CD4-positive, alpha-beta memory T cell (primary cell): ENCODE measurements at regions not wholly inside any gene's neighbourhood (a gene's known extent, or its start where the extent isn't known, plus 50 kb on each side); places are given as distances from the start of the nearest gene placed in this dataset.

Source experiments
- CTCF ChIA-PET: fragments of 350-600 bp; sonication (Branson Sonifier 250); formaldehyde crosslinking; loops from one replicate; lab custom pipeline; 2021; ENCODE audit warnings: inconsistent platforms; ENCODE audit not compliant: partially characterized antibody; lab: Charles Lee
- POLR2A ChIA-PET: fragments of 350-600 bp; sonication (Branson Sonifier 250); formaldehyde crosslinking; loops from one replicate; lab custom pipeline; 2021; ENCODE audit not compliant: partially characterized antibody; lab: Charles Lee
- DNase-seq, 5 donors: peaks; one replicate each; pipeline versions ENCODE4 v3.0.0 to v3.0.0-alpha.2; 2020 to 2022; ENCODE audit warnings: mixed read lengths in 1 of 5
- H3K27ac ChIP-seq: one replicate; pipeline ENCODE4 v1.7.0; 2013; ENCODE audit warnings: low read depth, low read length
- H3K27me3 ChIP-seq: 2 replicates; pipeline ENCODE4 v1.7.0; 2013; ENCODE audit warnings: mild to moderate bottlenecking, low read length, moderate library complexity; ENCODE audit not compliant: insufficient read depth
- H3K36me3 ChIP-seq: 2 replicates; pipeline ENCODE4 v1.7.0; 2013; ENCODE audit warnings: mild to moderate bottlenecking, low read length, moderate library complexity; ENCODE audit not compliant: insufficient read depth
- H3K4me1 ChIP-seq: 2 replicates; pipeline ENCODE4 v1.7.0; 2013; ENCODE audit warnings: mild to moderate bottlenecking, low read length, moderate library complexity; ENCODE audit not compliant: insufficient read depth
- H3K4me3 ChIP-seq, 2 donors: one replicate each; pipeline ENCODE4 v1.7.0; 2013; ENCODE audit warnings: low read length in 2 of 2, mild to moderate bottlenecking in 1 of 2
- H3K9me3 ChIP-seq, 2 donors: one replicate each; pipeline ENCODE4 v1.7.0; 2013; ENCODE audit warnings: low read length in 2 of 2, control low read depth in 1 of 2; ENCODE audit not compliant: control insufficient read depth in 1 of 2
- H3K27ac Mint-ChIP-seq, 7 donors: one replicate each; pipeline ENCODE4 v1.8.0; 2020 to 2021; ENCODE audit warnings: mixed read lengths in 7 of 7, mild to moderate bottlenecking in 6 of 7, inconsistent platforms in 3 of 7, moderate library complexity in 3 of 7
- H3K27me3 Mint-ChIP-seq, 2 donors: one replicate each; pipeline ENCODE4 v1.8.0; 2020 to 2021; ENCODE audit warnings: mixed read lengths in 2 of 2
- H3K36me3 Mint-ChIP-seq, 2 donors: one replicate each; pipeline ENCODE4 v1.8.0; 2020 to 2021; ENCODE audit warnings: mixed read lengths in 2 of 2, inconsistent platforms in 1 of 2, mild to moderate bottlenecking in 1 of 2
- H3K4me1 Mint-ChIP-seq, 4 donors: one replicate each; pipeline ENCODE4 v1.8.0; 2020 to 2021; ENCODE audit warnings: mixed read lengths in 4 of 4, mild to moderate bottlenecking in 1 of 4
- H3K4me3 Mint-ChIP-seq, 8 donors: one replicate each; pipeline ENCODE4 v1.8.0; 2020 to 2021; ENCODE audit warnings: mixed read lengths in 8 of 8, mild to moderate bottlenecking in 7 of 8, moderate library complexity in 6 of 8, inconsistent platforms in 3 of 8
- H3K9me3 Mint-ChIP-seq, 8 donors: one replicate each; pipeline ENCODE4 v1.8.0; 2020 to 2021; ENCODE audit warnings: mixed read lengths in 8 of 8, mild to moderate bottlenecking in 5 of 8, inconsistent platforms in 3 of 8, moderate library complexity in 1 of 8
- intact Hi-C: fragments of 100-400 bp; cut with micrococcal nuclease; formaldehyde crosslinking; loops from one replicate; pipeline ENCODE4 v1.15.1; 2023

DNA sequence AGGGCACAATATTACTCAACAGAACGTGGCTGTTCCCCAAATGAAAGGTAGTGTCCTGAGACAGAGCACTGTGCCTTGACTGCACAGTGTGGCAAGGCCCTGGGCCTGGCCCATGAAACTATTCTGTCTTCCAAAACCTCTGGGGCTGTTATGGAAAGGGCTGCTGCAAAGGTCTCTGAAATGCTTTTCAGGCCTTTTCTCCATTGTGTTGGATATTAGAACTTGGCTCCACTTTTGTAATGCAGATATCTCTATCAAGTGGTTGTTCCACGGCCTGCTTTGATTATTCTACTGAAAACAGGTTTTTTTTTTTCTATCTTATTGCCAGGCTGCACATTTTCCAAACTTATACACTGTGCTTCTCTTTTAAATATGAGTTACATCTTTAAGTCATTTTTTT lies 777.5 kb upstream of the TYRP1 start:
- H3K27ac ChIP-seq, result no peak overlapping the region
- Mint-ChIP-seq H3K27me3 (no peaks in the 10 kb centered on the region), H3K36me3 (peaks cover 0 to 1% of the 10 kb centered on the region in 2 donors), H3K4me3 (no peak overlapping the region), H3K27ac (no peak overlapping the region), H3K9me3 (peaks cover 4 to 49% (median 21%) of the 10 kb centered on the region in 8 donors), H3K4me1 (no peaks in the 10 kb centered on the region)
- no peaks in the 10 kb centered on the region for H3K27me3 ChIP-seq
- H3K4me1 ChIP-seq, result no peaks in the 10 kb centered on the region
- DNase-seq, result no peak
- POLR2A ChIA-PET, result no interaction called here
- no peak overlapping the region for H3K4me3 ChIP-seq
- intact Hi-C loops, result no loop called here
- H3K36me3 ChIP-seq, result no peaks in the 10 kb centered on the region
- CTCF ChIA-PET, result no interaction called here
- H3K9me3 ChIP-seq, result no peaks in the 10 kb centered on the region

- intact Hi-C loops, result no loop called here
- Histone ChIP-seq H3K4me1 (no peaks in the 10 kb centered on the region), H3K9me3 (peaks cover 0 to 4% of the 10 kb centered on the region in 2 donors), H3K27me3 (no peaks in the 10 kb centered on the region), H3K27ac (no peak overlapping the region), H3K36me3 (no peaks in the 10 kb centered on the region), H3K4me3 (no peak overlapping the region)
- Mint-ChIP-seq H3K36me3 (no peaks in the 10 kb centered on the region), H3K4me1 (no peaks in the 10 kb centered on the region), H3K27ac (no peak overlapping the region), H3K4me3 (no peak overlapping the region), H3K9me3 (peaks cover 0 to 22% (median 11%) of the 10 kb centered on the region in 8 donors), H3K27me3 (no peaks in the 10 kb centered on the region)
- CTCF ChIA-PET, result no interaction called here
- POLR2A ChIA-PET, result no interaction called here
- no peak for DNase-seq
Measured at GRCh38 chr9:11928871-11929321, 764.3 kb upstream of the TYRP1 start.

DNA sequence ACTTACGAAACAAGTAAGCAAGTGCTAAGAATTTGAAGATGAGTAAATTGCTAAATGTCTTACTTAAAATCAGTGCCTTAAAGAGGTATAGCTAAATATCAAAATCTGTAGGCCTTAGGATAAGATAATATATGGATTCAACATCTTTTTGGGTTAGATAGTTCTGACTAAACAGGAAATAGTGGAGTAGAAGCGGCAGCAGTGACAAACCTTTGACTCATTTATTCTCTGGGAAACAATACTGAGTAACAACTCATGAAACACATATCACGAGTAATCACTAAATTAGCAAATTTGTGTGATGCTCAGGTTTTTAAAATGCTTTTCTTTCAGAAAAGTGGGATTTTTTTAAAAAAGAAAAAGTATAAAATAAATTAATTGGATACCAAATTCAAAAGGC lies 762.1 kb upstream of the TYRP1 start:
- H3K9me3 Mint-ChIP-seq, result peaks cover 0 to 16% (median 8%) of the 10 kb centered on the region in 8 donors
- Histone ChIP-seq H3K9me3 (no peaks in the 10 kb centered on the region), H3K27ac (no peak overlapping the region), H3K36me3 (no peaks in the 10 kb centered on the region), H3K4me3 (no peak overlapping the region), H3K4me1 (no peaks in the 10 kb centered on the region), H3K27me3 (no peaks in the 10 kb centered on the region)
- no peak for DNase-seq
- H3K4me3 Mint-ChIP-seq, result no peak overlapping the region
- CTCF ChIA-PET, result no interaction called here
- no peaks in the 10 kb centered on the region for H3K27me3 Mint-ChIP-seq
- no peaks in the 10 kb centered on the region for H3K36me3 Mint-ChIP-seq
- intact Hi-C loops, result no loop called here
- no peaks in the 10 kb centered on the region for H3K4me1 Mint-ChIP-seq
- H3K27ac Mint-ChIP-seq, result no peak overlapping the region
- POLR2A ChIA-PET, result no interaction called here

GRCh38 chr9:11931751-11932150 lies 761.4 kb upstream of the TYRP1 start:
- H3K27me3 ChIP-seq, result no peaks in the 10 kb centered on the region
- H3K36me3 ChIP-seq, result no peaks in the 10 kb centered on the region
- POLR2A ChIA-PET, result no interaction called here
- no peaks in the 10 kb centered on the region for H3K4me1 ChIP-seq
- Mint-ChIP-seq H3K4me3 (no peak overlapping the region), H3K36me3 (no peaks in the 10 kb centered on the region), H3K27me3 (no peaks in the 10 kb centered on the region), H3K4me1 (no peaks in the 10 kb centered on the region), H3K27ac (no peak overlapping the region), H3K9me3 (peaks cover 2 to 21% (median 10%) of the 10 kb centered on the region in 8 donors)
- CTCF ChIA-PET, result no interaction called here
- H3K9me3 ChIP-seq, result no peaks in the 10 kb centered on the region
- no peak overlapping the region for H3K4me3 ChIP-seq
- intact Hi-C loops, result no loop called here
- DNase-seq, result no peak
- H3K27ac ChIP-seq, result no peak overlapping the region

- Histone ChIP-seq H3K4me3 (no peak overlapping the region), H3K4me1 (no peaks in the 10 kb centered on the region), H3K9me3 (no peaks in the 10 kb centered on the region), H3K27ac (no peak overlapping the region), H3K27me3 (no peaks in the 10 kb centered on the region), H3K36me3 (no peaks in the 10 kb centered on the region)
- no peaks in the 10 kb centered on the region for H3K27me3 Mint-ChIP-seq
- no peak overlapping the region for H3K27ac Mint-ChIP-seq
- intact Hi-C loops, result no loop called here
- peaks cover 2 to 15% (median 7%) of the 10 kb centered on the region in 8 donors for H3K9me3 Mint-ChIP-seq
- ChIA-PET POLR2A (no interaction called here), CTCF (no interaction called here)
- H3K4me3 Mint-ChIP-seq, result no peak overlapping the region
- no peak for DNase-seq
- H3K36me3 Mint-ChIP-seq, result no peaks in the 10 kb centered on the region
- no peaks in the 10 kb centered on the region for H3K4me1 Mint-ChIP-seq
Measured at GRCh38 chr9:11933926-11934325, 759.3 kb upstream of the TYRP1 start.

DNA sequence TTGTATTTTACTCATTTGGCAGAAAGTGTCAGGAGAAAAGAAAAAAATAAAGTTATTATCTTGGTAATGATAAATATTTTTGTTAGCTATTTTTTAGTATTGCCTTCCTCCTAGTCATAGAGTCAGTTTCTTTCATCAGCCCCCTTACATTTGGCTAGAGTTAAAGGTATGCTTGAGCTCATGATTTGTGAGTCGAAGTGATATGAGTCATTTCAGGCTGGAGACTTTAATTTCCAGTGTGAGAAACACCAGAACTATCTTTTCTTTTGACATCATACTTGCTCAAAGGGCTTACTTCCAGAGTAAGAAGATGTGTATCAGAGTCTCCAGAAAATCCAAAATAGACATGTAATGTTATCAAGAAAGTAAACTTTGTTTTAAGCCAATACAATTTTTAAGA lies 746.7 kb upstream of the TYRP1 start:
- Mint-ChIP-seq H3K4me3 (no peak overlapping the region), H3K4me1 (no peaks in the 10 kb centered on the region), H3K36me3 (no peaks in the 10 kb centered on the region), H3K9me3 (peaks cover 0 to 41% (median 23%) of the 10 kb centered on the region in 8 donors), H3K27ac (no peak overlapping the region), H3K27me3 (no peaks in the 10 kb centered on the region)
- no peak for DNase-seq
- intact Hi-C loops, result no loop called here
- Histone ChIP-seq H3K4me3 (no peak overlapping the region), H3K27ac (no peak overlapping the region), H3K36me3 (no peaks in the 10 kb centered on the region), H3K27me3 (no peaks in the 10 kb centered on the region), H3K4me1 (no peaks in the 10 kb centered on the region), H3K9me3 (no peaks in the 10 kb centered on the region)
- ChIA-PET POLR2A (no interaction called here), CTCF (no interaction called here)

DNA sequence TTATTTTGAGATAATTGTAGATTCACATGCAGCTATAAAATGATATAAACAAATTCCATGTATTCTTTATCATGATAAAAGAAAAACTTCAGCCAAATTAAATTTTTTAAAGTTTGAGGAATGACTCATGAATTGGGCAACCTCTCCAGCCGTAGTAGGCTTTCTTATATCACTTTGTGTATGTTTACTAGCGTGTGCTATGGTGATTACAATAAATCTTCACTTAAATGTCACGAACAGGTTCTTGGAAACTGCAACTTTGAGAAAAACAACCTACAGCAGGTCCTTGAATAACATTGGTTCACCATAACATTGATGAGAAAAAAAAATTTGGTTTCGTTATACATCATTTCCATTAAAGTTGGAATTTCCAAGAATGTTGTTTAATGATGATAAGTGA lies 730.9 kb upstream of the TYRP1 start:
- CTCF ChIA-PET, result no interaction called here
- Mint-ChIP-seq H3K9me3 (peaks cover 0 to 22% (median 14%) of the 10 kb centered on the region in 8 donors), H3K4me3 (no peak overlapping the region), H3K4me1 (no peaks in the 10 kb centered on the region), H3K27me3 (no peaks in the 10 kb centered on the region), H3K36me3 (no peaks in the 10 kb centered on the region), H3K27ac (no peak overlapping the region)
- Histone ChIP-seq H3K27me3 (no peaks in the 10 kb centered on the region), H3K27ac (no peak overlapping the region), H3K36me3 (no peaks in the 10 kb centered on the region), H3K4me1 (no peaks in the 10 kb centered on the region), H3K9me3 (no peaks in the 10 kb centered on the region), H3K4me3 (no peak overlapping the region)
- POLR2A ChIA-PET, result no interaction called here
- intact Hi-C loops, result no loop called here
- DNase-seq, result no peak

GRCh38 chr9:11966786-11967185 lies 726.4 kb upstream of the TYRP1 start:
- ChIA-PET CTCF (no interaction called here), POLR2A (no interaction called here)
- H3K27ac ChIP-seq, result no peak overlapping the region
- H3K36me3 ChIP-seq, result no peaks in the 10 kb centered on the region
- peaks cover 0 to 27% (median 16%) of the 10 kb centered on the region in 8 donors for H3K9me3 Mint-ChIP-seq
- H3K4me1 ChIP-seq, result no peaks in the 10 kb centered on the region
- H3K4me3 ChIP-seq, result no peak overlapping the region
- H3K27me3 Mint-ChIP-seq, result no peaks in the 10 kb centered on the region
- H3K36me3 Mint-ChIP-seq, result no peaks in the 10 kb centered on the region
- intact Hi-C loops, result no loop called here
- no peaks in the 10 kb centered on the region for H3K4me1 Mint-ChIP-seq
- H3K9me3 ChIP-seq, result no peaks in the 10 kb centered on the region
- no peaks in the 10 kb centered on the region for H3K27me3 ChIP-seq
- no peak overlapping the region for H3K4me3 Mint-ChIP-seq
- H3K27ac Mint-ChIP-seq, result no peak overlapping the region
- no peak for DNase-seq
